SK-N-SH (cell line): ENCODE measurements at regions not wholly inside any gene's neighbourhood (a gene's known extent, or its start where the extent isn't known, plus 50 kb on each side); places are given as distances from the start of the nearest gene placed in this dataset.

Experiments
- CTCF ChIA-PET: fragments of 300-600, 350-600 bp; formaldehyde crosslinking; extraction: SDS; loops from one replicate; lab custom pipeline; 2021; lab: Yijun Ruan, JAX
- POLR2A ChIA-PET: fragments of 350-600 bp; sonication (Branson Sonifier 250); formaldehyde crosslinking; extraction: SDS; loops from one replicate; lab custom pipeline; 2020; ENCODE audit warnings: antibody characterized with exemption, inconsistent platforms; lab: Yijun Ruan, JAX
- DNase-seq: peaks from one replicate; pipeline ENCODE4 v3.0.0; 2012
- H2AFZ ChIP-seq: fragments of 200-600 bp; sonication (generic); 2 replicates; pipeline ENCODE4 v1.8.1; 2016; ENCODE audit warnings: antibody characterized with exemption, mild to moderate bottlenecking, low read depth
- H3F3A ChIP-seq: fragments of 200-600 bp; sonication (generic); replicated peaks from 2 replicates; pipeline ENCODE3; 2016; ENCODE audit warnings: antibody characterized with exemption, mild to moderate bottlenecking; ENCODE audit not compliant: insufficient read depth
- H3K27ac ChIP-seq, 2 experiments: fragments of 200-500 bp in 1 of 2; fragments of 200-600 bp in 1 of 2; sonication (Bioruptor generic) in 1 of 2; sonication (generic), shearing (Covaris generic) in 1 of 2; 2 replicates each; pipeline versions ENCODE4 v1.5.1 to v1.6.1; 2014 to 2016; ENCODE audit warnings: low read depth in 2 of 2, inconsistent platforms in 1 of 2, low read length in 1 of 2, mild to moderate bottlenecking in 1 of 2, mixed read lengths in 1 of 2
- H3K27me3 ChIP-seq: fragments of 200-600 bp; sonication (generic), shearing (Covaris generic); 2 replicates; pipeline ENCODE4 v1.6.1; 2016; ENCODE audit warnings: mixed run types; ENCODE audit not compliant: insufficient read depth
- H3K36me3 ChIP-seq, 2 experiments: fragments of 200-500 bp in 1 of 2; fragments of 200-600 bp in 1 of 2; sonication (Bioruptor generic) in 1 of 2; sonication (generic) in 1 of 2; replicated peaks in 1 of 2; 2 replicates each; pipeline versions ENCODE3 to v1.5.1; 2014 to 2016; ENCODE audit warnings: low read length in 1 of 2, mild to moderate bottlenecking in 1 of 2; ENCODE audit not compliant: insufficient read depth in 2 of 2, control insufficient read depth in 1 of 2
- H3K4me1 ChIP-seq, 2 experiments: fragments of 200-500 bp in 1 of 2; fragments of 200-600 bp in 1 of 2; sonication (Bioruptor generic) in 1 of 2; sonication (generic), shearing (Covaris generic) in 1 of 2; 2 replicates each; pipeline versions ENCODE4 v1.5.1 to v1.6.1; 2014 to 2016; ENCODE audit warnings: low read depth in 1 of 2, low read length in 1 of 2, mixed run types in 1 of 2; ENCODE audit not compliant: insufficient read depth in 2 of 2, control insufficient read depth in 1 of 2
- H3K4me2 ChIP-seq: fragments of 200-600 bp; sonication (generic), shearing (Covaris generic); 2 replicates; pipeline ENCODE4 v1.6.1; 2017; ENCODE audit warnings: mixed run types
- H3K4me3 ChIP-seq, 2 experiments: fragments of 200-500 bp in 1 of 2; fragments of 200-600 bp in 1 of 2; sonication (Bioruptor generic) in 1 of 2; sonication (generic), shearing (Covaris generic) in 1 of 2; 2 replicates each; pipeline versions ENCODE4 v1.5.1 to v1.8.1; 2014 to 2016; ENCODE audit warnings: low read depth in 2 of 2, inconsistent platforms in 1 of 2, low read length in 1 of 2, mild to moderate bottlenecking in 1 of 2, mixed read lengths in 1 of 2, moderate library complexity in 1 of 2
- H3K79me2 ChIP-seq: fragments of 200-600 bp; sonication (generic); 2 replicates; pipeline ENCODE4 v1.8.1; 2017; ENCODE audit warnings: mild to moderate bottlenecking; ENCODE audit not compliant: insufficient read depth
- H3K9ac ChIP-seq: fragments of 200-600 bp; sonication (generic); 2 replicates; pipeline ENCODE4 v1.6.1; 2017; ENCODE audit warnings: mixed run types
- H3K9me2 ChIP-seq: fragments of 200-600 bp; sonication (generic); 2 replicates; pipeline ENCODE4 v1.6.1; 2017; ENCODE audit warnings: mixed run types
- H3K9me3 ChIP-seq: fragments of 200-600 bp; sonication (generic); 2 replicates; pipeline ENCODE4 v1.6.1; 2017; ENCODE audit warnings: mixed run types, mild to moderate bottlenecking, moderate library complexity
- H4K20me1 ChIP-seq: fragments of 200-600 bp; sonication (generic); 2 replicates; pipeline ENCODE4 v1.6.1; 2017; ENCODE audit warnings: mild to moderate bottlenecking, mixed run types; ENCODE audit not compliant: insufficient read depth
- ELF1 ChIP-seq: IDR thresholded peaks from 2 replicates; pipeline ENCODE4 v1.4.0; 2012
- FOSL2 ChIP-seq: IDR thresholded peaks from 2 replicates; pipeline ENCODE4 v1.4.0; 2012; ENCODE audit warnings: low read depth, mild to moderate bottlenecking, moderate library complexity, borderline replicate concordance
- MEF2A ChIP-seq: IDR thresholded peaks from 2 replicates; pipeline ENCODE4 v1.4.0; 2012; ENCODE audit warnings: low read depth, borderline replicate concordance
- NFIC ChIP-seq: IDR thresholded peaks from 2 replicates; pipeline ENCODE4 v1.4.0; 2012; ENCODE audit warnings: borderline replicate concordance
- NRF1 ChIP-seq: IDR thresholded peaks from 2 replicates; pipeline ENCODE4 v1.6.1; 2012; ENCODE audit warnings: low read depth, mild to moderate bottlenecking, low read length
- RAD21 ChIP-seq: IDR thresholded peaks from 2 replicates; pipeline ENCODE4 v1.6.1; 2012; ENCODE audit warnings: mild to moderate bottlenecking, low read length
- SMC3 ChIP-seq: IDR thresholded peaks from 2 replicates; pipeline ENCODE4 v1.6.1; 2012; ENCODE audit warnings: low read depth, low read length, improper control_type of control experiment
- TAF1 ChIP-seq: IDR thresholded peaks from 2 replicates; pipeline ENCODE4 v1.6.1; 2012; ENCODE audit warnings: low read depth, mild to moderate bottlenecking, low read length, moderate library complexity, borderline replicate concordance
- TEAD4 ChIP-seq: IDR thresholded peaks from 2 replicates; pipeline ENCODE4 v1.4.0; 2012; ENCODE audit warnings: mild to moderate bottlenecking, borderline replicate concordance; ENCODE audit not compliant: insufficient read depth
- YY1 ChIP-seq: IDR thresholded peaks from 2 replicates; pipeline ENCODE4 v1.4.0; 2012; ENCODE audit warnings: low read depth, mild to moderate bottlenecking
- WGBS: methylation state at CpG from one replicate; pipeline ENCODE4 v1.1.6; 2017; ENCODE audit warnings: low lambda C conversion rate; 5-methylcytosine and 5-hydroxymethylcytosine counted together
- TF ChIP-seq, protein P1 (sequence below): fragments of 200-600 bp; sonication (generic); IDR thresholded peaks from 2 replicates; pipeline ENCODE4 v1.6.1; 2017; ENCODE audit warnings: antibody characterized with exemption, mild to moderate bottlenecking, moderate library complexity
- TF ChIP-seq, protein P2 (sequence below): IDR thresholded peaks from 2 replicates; pipeline ENCODE4 v1.6.1; 2012; ENCODE audit warnings: mild to moderate bottlenecking, low read depth, low read length, moderate library complexity

DNA sequence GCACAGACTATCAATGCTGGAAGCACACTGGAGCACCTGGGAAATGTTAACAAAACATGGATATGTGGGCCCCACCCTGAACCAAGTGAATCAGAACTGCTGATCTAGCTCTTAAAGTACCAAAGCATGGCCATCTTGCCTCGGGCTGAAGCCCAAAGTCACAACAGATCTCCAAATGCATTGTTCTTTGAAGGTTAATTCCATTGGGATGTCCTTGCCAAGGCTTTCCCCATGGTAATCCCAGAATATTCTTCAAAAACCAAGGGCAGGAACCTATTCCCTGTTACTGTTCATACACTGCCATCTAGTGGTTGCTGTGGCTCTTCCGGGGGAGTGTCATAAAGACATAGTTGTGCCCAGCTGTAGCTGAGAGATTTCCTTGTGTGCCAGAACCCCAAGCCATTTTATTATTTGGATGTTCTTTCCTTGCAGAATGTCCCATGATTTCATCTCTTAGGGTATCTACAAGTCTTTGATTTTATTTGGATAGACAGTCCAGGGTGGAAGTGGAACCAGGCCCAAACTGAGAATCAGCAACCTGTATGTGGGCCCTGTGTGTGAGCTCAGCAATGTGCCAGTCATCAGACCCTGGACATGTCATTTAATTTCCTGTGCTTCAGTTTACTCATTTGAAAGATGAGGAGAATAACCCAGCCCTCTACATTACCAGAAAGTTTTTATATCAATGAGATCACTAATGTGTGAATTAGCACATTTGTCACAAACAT, 290.0 kb downstream of the ACTL7B start:
- ChIA-PET CTCF (interaction anchor here (0.6 to 6.3 kb wide), 23 partner anchors 8 to 1210 kb away, joined by 3 to 49 read pairs (median 5); no protein-coding TSS in a partner anchor), POLR2A (no interaction called here)
- 0% methylated on average over 2 of the region's 2 CpGs for WGBS
- DNase-seq, result peak; percentile 52
- Histone ChIP-seq H3K36me3 (no peaks in the 10 kb centered on the region), H3K4me1 (no peaks in the 10 kb centered on the region), H3K4me3 (no peak overlapping the region; a peak in 1 of 4 replicates), H3K9ac (no peak overlapping the region), H3K27ac (no peak overlapping the region), H3K9me2 (no peaks in the 10 kb centered on the region), H3F3A (no peaks in the 10 kb centered on the region), H3K4me2 (no peak overlapping the region), H3K27me3 (peaks cover 8% of the 10 kb centered on the region; the same call in 1 of the 2 replicates), H4K20me1 (no peaks in the 10 kb centered on the region), H3K9me3 (no peaks in the 10 kb centered on the region), H3K79me2 (no peaks in the 10 kb centered on the region), H2AFZ (no peak overlapping the region)
- peak; percentile 93 for TF ChIP-seq RAD21
- TF ChIP-seq, protein P1, sequence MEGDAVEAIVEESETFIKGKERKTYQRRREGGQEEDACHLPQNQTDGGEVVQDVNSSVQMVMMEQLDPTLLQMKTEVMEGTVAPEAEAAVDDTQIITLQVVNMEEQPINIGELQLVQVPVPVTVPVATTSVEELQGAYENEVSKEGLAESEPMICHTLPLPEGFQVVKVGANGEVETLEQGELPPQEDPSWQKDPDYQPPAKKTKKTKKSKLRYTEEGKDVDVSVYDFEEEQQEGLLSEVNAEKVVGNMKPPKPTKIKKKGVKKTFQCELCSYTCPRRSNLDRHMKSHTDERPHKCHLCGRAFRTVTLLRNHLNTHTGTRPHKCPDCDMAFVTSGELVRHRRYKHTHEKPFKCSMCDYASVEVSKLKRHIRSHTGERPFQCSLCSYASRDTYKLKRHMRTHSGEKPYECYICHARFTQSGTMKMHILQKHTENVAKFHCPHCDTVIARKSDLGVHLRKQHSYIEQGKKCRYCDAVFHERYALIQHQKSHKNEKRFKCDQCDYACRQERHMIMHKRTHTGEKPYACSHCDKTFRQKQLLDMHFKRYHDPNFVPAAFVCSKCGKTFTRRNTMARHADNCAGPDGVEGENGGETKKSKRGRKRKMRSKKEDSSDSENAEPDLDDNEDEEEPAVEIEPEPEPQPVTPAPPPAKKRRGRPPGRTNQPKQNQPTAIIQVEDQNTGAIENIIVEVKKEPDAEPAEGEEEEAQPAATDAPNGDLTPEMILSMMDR, result peak; percentile 94
- 0 out of 2 replicates have a peak, but pooled peaks have one; percentile 43 for TF ChIP-seq ELF1
- TF ChIP-seq NFIC, result no peak
- TF ChIP-seq SMC3, result peak; percentile 89
- no peak for TF ChIP-seq FOSL2
- no peak for TF ChIP-seq MEF2A
- TF ChIP-seq NRF1, result peak; percentile 28; the same call in 1 of the 2 replicates
- no peak for TF ChIP-seq YY1
- no peak for TF ChIP-seq TEAD4
- no peak for TF ChIP-seq TAF1
- TF ChIP-seq, protein P2, sequence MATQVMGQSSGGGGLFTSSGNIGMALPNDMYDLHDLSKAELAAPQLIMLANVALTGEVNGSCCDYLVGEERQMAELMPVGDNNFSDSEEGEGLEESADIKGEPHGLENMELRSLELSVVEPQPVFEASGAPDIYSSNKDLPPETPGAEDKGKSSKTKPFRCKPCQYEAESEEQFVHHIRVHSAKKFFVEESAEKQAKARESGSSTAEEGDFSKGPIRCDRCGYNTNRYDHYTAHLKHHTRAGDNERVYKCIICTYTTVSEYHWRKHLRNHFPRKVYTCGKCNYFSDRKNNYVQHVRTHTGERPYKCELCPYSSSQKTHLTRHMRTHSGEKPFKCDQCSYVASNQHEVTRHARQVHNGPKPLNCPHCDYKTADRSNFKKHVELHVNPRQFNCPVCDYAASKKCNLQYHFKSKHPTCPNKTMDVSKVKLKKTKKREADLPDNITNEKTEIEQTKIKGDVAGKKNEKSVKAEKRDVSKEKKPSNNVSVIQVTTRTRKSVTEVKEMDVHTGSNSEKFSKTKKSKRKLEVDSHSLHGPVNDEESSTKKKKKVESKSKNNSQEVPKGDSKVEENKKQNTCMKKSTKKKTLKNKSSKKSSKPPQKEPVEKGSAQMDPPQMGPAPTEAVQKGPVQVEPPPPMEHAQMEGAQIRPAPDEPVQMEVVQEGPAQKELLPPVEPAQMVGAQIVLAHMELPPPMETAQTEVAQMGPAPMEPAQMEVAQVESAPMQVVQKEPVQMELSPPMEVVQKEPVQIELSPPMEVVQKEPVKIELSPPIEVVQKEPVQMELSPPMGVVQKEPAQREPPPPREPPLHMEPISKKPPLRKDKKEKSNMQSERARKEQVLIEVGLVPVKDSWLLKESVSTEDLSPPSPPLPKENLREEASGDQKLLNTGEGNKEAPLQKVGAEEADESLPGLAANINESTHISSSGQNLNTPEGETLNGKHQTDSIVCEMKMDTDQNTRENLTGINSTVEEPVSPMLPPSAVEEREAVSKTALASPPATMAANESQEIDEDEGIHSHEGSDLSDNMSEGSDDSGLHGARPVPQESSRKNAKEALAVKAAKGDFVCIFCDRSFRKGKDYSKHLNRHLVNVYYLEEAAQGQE, result no peak

DNA sequence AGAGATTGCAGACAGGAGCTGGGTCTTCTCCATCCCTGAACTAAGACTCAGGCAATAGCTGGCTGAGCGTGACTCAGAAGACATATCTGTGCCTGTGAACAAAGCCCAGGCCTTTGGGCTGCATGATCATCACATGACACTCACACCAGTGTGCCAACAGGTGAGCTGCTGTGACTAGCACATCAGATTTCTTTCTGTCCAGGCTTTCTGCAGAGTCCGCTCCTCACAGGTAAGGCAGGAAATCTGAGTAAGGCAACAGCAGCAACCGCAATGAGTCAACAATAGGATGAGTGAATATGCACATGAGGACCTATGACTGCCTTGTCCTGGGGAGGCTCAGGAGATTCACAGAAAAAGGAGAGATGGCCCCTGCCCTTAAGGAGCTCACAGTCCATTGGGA, 293.6 kb downstream of the ACTL7B start:
- Histone ChIP-seq H3K36me3 (no peaks in the 10 kb centered on the region), H3K27me3 (peaks cover 8% of the 10 kb centered on the region; the same call in 1 of the 2 replicates), H3K4me3 (no peak overlapping the region), H3K27ac (no peak overlapping the region), H3K9me3 (no peaks in the 10 kb centered on the region), H2AFZ (no peak overlapping the region), H3K79me2 (no peaks in the 10 kb centered on the region), H3F3A (no peaks in the 10 kb centered on the region), H3K9me2 (no peaks in the 10 kb centered on the region), H3K4me2 (no peak overlapping the region), H3K9ac (no peak overlapping the region), H3K4me1 (no peaks in the 10 kb centered on the region), H4K20me1 (no peaks in the 10 kb centered on the region)
- DNase-seq, result no peak
- CTCF ChIA-PET, result interaction anchor here (1.1 to 1.2 kb wide), 2 partner anchors 1078 to 1097 kb away, joined by 3 to 4 read pairs; no protein-coding TSS in a partner anchor
- 37% methylated on average over 3 of the region's 3 CpGs for WGBS
- TF ChIP-seq YY1, result no peak
- TF ChIP-seq FOSL2, result peak; percentile 22; the same call in 1 of the 2 replicates
- POLR2A ChIA-PET, result no interaction called here
